Cardiac fibroblast (primary cell): ENCODE measurements at regions not wholly inside any gene's neighbourhood (a gene's known extent, or its start where the extent isn't known, plus 50 kb on each side); places are given as distances from the start of the nearest gene placed in this dataset.

Experiments used
- DNase-seq, 2 donors: peaks; one replicate each; pipeline versions ENCODE4 v3.0.0 to v3.0.0-alpha.2; 2010; ENCODE audit warnings: low read depth in 2 of 2
- H3K4me3 ChIP-seq, 2 donors: replicated peaks in 1 of 2; 1 replicate in 1 of 2; 2 replicates in 1 of 2; pipeline ENCODE4 v1.5.1; 2011; ENCODE audit warnings: low read depth in 2 of 2, low read length in 2 of 2, mild to moderate bottlenecking in 2 of 2, moderate library complexity in 1 of 2
- TF ChIP-seq, protein P1 (sequence below): IDR thresholded peaks from one replicate; pipeline ENCODE4 v1.5.1; 2011; ENCODE audit warnings: low read depth, mild to moderate bottlenecking, low read length, inconsistent platforms

DNA sequence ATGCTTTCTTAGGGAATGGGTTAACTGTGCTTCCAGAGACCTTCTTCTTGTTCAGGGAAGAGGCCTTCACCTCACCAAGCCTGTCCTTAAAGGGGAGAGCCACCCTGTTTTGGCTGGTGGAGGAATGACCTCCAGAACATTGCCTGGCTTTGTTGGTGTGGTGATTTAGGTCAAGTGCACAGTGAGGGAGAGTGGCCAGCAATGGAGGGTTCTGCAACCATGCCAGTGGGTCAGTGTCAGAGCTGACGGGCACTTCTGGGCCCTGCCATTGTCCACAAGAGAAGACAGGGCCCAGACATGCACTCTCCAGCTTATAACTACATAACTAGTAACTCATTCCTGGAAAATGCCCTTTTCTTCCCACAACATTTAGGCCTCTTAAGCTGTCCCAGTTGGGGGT lies 238.5 kb upstream of the AKR1E2 start:
- no peak overlapping the region for H3K4me3 ChIP-seq
- no peak for DNase-seq
- TF ChIP-seq, protein P1, sequence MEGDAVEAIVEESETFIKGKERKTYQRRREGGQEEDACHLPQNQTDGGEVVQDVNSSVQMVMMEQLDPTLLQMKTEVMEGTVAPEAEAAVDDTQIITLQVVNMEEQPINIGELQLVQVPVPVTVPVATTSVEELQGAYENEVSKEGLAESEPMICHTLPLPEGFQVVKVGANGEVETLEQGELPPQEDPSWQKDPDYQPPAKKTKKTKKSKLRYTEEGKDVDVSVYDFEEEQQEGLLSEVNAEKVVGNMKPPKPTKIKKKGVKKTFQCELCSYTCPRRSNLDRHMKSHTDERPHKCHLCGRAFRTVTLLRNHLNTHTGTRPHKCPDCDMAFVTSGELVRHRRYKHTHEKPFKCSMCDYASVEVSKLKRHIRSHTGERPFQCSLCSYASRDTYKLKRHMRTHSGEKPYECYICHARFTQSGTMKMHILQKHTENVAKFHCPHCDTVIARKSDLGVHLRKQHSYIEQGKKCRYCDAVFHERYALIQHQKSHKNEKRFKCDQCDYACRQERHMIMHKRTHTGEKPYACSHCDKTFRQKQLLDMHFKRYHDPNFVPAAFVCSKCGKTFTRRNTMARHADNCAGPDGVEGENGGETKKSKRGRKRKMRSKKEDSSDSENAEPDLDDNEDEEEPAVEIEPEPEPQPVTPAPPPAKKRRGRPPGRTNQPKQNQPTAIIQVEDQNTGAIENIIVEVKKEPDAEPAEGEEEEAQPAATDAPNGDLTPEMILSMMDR, result no peak

DNA sequence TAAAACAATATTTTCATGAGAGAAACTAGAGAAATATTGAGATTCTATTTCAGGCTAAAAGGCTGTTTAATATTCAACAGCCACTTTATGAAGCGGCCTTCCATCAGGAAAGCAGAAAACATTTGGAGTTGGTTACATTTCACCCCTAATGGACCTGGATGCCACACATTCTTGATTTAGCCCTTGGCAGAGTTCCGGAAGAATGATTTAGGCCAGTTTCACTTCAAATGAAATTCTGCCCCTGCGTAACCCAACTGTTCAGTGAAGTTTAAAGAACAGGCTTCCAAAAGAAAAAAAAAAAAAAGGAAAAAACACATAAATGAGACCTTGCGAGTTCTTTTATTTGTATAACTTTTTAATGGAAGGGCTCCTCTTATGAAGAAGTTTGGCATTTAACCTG lies 239.2 kb upstream of the AKR1E2 start:
- peak in 1 of 2 donors; percentile 8 for DNase-seq
- TF ChIP-seq, protein P1, result no peak
- H3K4me3 ChIP-seq, result no peak overlapping the region

DNA sequence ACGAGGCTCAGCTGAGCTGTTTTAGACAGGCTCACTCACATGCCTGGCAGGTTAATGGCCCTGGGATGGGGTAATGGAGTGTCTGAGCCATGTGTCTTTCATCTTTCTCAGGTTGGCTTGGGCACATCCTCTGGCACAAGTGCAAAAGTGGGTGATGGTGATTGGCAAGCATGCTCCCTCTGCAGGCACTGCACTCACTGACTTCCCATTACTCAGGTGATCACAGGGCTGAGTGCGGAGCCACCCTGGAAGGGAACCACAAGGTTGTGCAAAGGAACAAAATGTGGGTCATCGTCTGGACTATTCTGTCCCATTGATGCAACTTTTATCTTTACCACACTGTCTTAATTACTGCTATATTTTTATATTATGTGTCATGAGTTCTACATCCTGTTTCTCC lies 244.1 kb upstream of the AKR1E2 start:
- H3K4me3 ChIP-seq, result no peak overlapping the region
- TF ChIP-seq, protein P1, result no peak
- DNase-seq, result no peak

DNA sequence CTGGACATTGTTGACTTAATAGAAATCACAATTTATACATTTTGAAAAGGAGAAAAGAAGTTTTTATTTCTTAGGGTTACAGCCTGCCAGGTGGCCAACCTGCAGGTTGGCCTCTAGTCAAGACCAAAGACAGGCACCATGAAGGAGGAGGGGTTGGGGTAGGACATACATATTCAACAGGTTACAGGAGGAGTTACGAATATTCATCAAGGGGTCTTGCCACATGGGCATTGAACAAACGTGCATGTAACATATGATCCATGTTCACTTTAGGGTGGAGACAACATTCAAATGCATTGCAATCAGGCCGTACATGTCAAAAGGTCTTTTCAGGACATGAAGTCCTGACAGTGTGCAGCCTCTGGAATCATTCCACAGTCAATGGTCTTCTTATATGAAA lies 246.2 kb upstream of the AKR1E2 start:
- no peak for DNase-seq
- no peak overlapping the region for H3K4me3 ChIP-seq
- TF ChIP-seq, protein P1, result no peak

DNA sequence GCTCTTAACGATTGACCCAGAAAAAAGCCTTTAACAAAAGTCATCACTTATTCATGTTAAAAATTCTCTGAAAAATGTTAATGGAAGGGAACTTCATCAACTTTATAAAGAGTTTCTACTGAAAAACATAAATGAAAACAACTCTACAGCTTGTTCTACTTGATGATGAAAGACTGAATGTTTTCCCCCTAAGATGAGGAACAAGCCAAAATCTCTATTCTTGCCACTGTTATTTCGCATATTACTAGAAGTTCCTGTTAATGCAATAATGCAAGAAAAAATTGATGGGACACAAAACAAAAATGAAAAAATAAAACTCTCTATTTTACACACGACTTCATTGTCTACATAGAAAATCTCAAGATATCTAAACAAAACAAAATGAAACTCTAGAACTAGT lies 249.8 kb upstream of the AKR1E2 start:
- TF ChIP-seq, protein P1, result no peak
- DNase-seq, result no peak
- no peak overlapping the region for H3K4me3 ChIP-seq

DNA sequence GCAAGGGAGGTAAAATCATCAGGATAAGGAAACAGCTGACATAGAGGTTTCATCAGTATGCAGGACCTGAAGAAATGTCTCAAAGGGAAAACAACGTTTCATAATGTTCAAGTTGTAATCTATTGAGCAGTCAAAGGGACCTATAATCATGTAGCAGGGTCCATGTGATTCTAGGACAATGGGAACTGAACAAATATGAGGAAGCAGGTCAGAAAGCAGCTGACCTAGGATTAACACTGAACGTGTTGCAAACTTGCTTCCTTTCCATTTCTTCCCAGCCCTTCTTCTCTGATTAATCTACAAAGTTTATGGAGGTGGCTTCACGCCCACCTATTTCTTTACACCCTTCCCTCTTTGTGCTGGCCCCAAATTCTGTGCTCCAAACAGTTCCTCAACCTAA lies 256.9 kb upstream of the AKR1E2 start:
- TF ChIP-seq, protein P1, result no peak
- DNase-seq, result no peak
- no peak overlapping the region for H3K4me3 ChIP-seq

DNA sequence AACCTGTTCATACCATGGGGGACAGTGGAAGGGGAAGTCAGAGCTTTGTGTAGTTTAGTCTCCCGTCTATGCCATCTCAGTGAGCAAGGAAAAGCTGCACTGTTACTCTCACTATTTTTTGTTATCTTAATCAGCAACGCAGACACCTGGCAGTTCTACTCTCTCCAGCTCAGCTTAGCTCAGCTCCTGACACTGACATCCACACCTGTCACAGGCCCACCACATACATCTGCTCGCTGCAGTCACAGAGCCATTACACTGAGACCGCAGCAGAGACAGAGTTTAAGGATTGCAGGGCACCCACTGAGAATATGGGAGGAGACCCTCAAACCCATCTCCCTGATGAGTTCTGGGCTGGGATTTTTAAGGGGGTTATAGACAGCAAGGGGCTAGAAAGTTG lies 257.3 kb upstream of the AKR1E2 start:
- TF ChIP-seq, protein P1, result no peak
- H3K4me3 ChIP-seq, result no peak overlapping the region
- DNase-seq, result no peak
